ENCODE measurements at regions not wholly inside any gene's neighbourhood (a gene's known extent, or its start where the extent isn't known, plus 50 kb on each side); places are given as distances from the start of the nearest gene placed in this dataset.

- TF ChIP-seq, protein P1, sequence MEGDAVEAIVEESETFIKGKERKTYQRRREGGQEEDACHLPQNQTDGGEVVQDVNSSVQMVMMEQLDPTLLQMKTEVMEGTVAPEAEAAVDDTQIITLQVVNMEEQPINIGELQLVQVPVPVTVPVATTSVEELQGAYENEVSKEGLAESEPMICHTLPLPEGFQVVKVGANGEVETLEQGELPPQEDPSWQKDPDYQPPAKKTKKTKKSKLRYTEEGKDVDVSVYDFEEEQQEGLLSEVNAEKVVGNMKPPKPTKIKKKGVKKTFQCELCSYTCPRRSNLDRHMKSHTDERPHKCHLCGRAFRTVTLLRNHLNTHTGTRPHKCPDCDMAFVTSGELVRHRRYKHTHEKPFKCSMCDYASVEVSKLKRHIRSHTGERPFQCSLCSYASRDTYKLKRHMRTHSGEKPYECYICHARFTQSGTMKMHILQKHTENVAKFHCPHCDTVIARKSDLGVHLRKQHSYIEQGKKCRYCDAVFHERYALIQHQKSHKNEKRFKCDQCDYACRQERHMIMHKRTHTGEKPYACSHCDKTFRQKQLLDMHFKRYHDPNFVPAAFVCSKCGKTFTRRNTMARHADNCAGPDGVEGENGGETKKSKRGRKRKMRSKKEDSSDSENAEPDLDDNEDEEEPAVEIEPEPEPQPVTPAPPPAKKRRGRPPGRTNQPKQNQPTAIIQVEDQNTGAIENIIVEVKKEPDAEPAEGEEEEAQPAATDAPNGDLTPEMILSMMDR (IDR thresholded peaks at IDR 0.05), result no peak
- TF ChIP-seq SIN3A (IDR thresholded peaks at IDR 0.05; ENCODE audit: borderline replicate concordance, low read depth, low read length), result no peak
- TF ChIP-seq YY1 (IDR thresholded peaks at IDR 0.05; ENCODE audit: low read depth), result no peak
Measured at GRCh38 chr7:47693216-47693615, 111.3 kb upstream of the TNS3 start.

All from SK-N-SH (cell line).